Astrocyte of the spinal cord (primary cell): ENCODE measurements at regions not wholly inside any gene's neighbourhood (a gene's known extent, or its start where the extent isn't known, plus 50 kb on each side); places are given as distances from the start of the nearest gene placed in this dataset.
A peak's percentile ranks its signal among the peaks of the same experiment; 100 is the strongest.

Experiments
- DNase-seq: peaks from one replicate; pipeline ENCODE4 v3.0.0; 2011; ENCODE audit warnings: low read depth, low spot score
- H3K4me3 ChIP-seq: 2 replicates; pipeline ENCODE4 v1.5.1; 2011; ENCODE audit warnings: low read depth, mild to moderate bottlenecking, low read length, moderate library complexity
- CTCF ChIP-seq: IDR thresholded peaks from 2 replicates; pipeline ENCODE4 v1.5.1; 2012; ENCODE audit warnings: low read depth, mild to moderate bottlenecking, low read length, inconsistent platforms
- in situ Hi-C: cut with HindIII; loops from 2 replicates; pipeline ENCODE4 v1.10.0; 2017; ENCODE audit warnings: low sequenced_read_pairs

GRCh38 chr10:8323428-8324054 is 269.1 kb downstream of the GATA3 start:
- no peak for DNase-seq
- in situ Hi-C loops: no loop called here
- no peak overlapping the region for H3K4me3 ChIP-seq
- TF ChIP-seq CTCF: no peak

- TF ChIP-seq CTCF: no peak
- no peak for DNase-seq
- no peak overlapping the region for H3K4me3 ChIP-seq
- in situ Hi-C loops: no loop called here
Measured at GRCh38 chr10:8325024-8325980, 270.8 kb downstream of the GATA3 start.

- no peak for DNase-seq
- in situ Hi-C loops: no loop called here
- no peak overlapping the region for H3K4me3 ChIP-seq
Measured at GRCh38 chr10:8326396-8327139, 272.1 kb downstream of the GATA3 start.

GRCh38 chr10:8327140-8327423 is 272.6 kb downstream of the GATA3 start:
- H3K4me3 ChIP-seq: no peak overlapping the region
- in situ Hi-C loops: no loop called here
- DNase-seq: no peak
- TF ChIP-seq CTCF: no peak

More at GRCh38 chr10:8326396-8327139, 272.1 kb downstream of the GATA3 start:
- TF ChIP-seq CTCF: no peak

GRCh38 chr10:8331387-8331786 is 276.9 kb downstream of the GATA3 start:
- no peak for TF ChIP-seq CTCF
- DNase-seq: no peak
- no peak overlapping the region for H3K4me3 ChIP-seq
- in situ Hi-C loops: no loop called here

GRCh38 chr10:8331896-8332729 is 277.6 kb downstream of the GATA3 start:
- TF ChIP-seq CTCF: no peak
- peak; percentile 79 for DNase-seq
- H3K4me3 ChIP-seq: peak overlapping the region; percentile 22
- in situ Hi-C loops: no loop called here
